ENCODE measurements at regions not wholly inside any gene's neighbourhood (a gene's known extent, or its start where the extent isn't known, plus 50 kb on each side); places are given as distances from the start of the nearest gene placed in this dataset.

DNA sequence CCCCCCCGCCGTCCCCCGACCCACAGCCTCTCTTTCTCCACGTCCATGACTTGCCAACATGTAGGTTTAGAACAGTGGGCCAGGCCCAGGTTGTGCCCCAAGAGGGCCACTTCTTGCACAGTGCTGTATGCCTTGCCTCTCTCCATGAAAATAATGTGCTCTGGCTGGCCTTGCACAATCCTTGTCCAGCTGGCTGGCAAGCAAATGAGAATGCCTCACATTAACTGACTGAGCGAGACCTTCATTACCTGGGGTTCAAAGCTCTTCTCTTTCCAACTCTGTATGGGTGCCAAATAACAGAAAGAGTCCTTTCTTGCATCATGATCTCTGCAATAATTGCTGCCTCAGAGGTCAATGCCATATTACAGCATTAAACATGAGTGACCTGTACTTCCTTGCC lies 416.6 kb downstream of the FGF13 start:
- no peak for DNase-seq

DNA sequence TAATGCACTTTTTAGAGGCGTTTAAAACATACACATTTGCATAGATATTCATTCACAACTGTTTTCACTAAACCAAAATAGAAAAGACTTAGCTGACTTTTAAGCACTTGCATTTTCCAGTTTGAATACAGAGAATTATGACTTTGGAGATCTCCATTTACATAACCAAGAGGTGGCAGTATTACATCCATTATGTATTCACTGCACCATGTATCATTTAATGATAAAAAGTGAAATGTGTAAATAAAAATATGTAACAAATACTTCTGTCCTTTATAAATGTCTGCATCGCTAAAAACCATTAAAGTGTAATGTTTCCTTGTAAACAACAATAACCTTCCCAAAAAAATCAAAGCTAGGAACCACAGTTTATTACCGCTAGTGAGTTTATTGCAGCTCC lies 413.2 kb downstream of the FGF13 start:
- no peak for DNase-seq

DNA sequence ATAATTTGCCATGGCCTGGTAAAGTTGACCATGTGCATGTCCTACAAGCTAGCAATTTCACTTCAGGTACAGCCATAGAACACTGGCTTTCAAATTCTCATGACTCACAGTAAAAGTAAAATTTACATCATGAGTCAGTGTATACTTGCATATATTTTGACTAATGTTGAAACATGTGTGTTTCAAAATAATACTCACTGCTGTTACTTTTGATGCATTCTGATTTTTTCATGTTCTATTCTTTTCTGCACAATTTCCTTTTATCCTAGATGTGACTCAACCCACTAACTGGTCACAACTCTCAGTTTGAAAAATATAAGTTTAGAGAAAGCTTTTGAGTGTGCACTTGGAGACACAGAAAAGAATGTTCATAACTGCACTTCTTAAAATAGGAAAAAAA lies 365.7 kb downstream of the FGF13 start:
- DNase-seq: no peak

DNA sequence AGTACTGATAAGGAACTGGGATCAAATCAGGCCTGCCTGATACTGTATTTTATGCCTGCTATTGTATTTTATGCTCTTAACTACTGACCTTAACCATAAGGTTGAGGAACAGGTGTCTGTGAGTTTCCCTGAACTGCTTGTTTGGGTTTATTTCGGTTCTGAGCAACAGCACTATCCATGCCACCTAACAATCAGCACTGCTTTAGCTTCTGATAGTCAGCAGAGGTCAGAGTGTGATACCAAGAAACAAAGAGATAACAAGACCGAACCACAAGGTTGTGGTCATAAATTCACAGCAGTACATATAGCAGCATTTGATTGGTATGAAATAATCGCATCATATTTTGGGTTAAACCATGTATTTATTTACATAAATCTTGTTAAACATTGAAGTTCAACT lies 362.2 kb downstream of the FGF13 start:
- no peak for DNase-seq

DNA sequence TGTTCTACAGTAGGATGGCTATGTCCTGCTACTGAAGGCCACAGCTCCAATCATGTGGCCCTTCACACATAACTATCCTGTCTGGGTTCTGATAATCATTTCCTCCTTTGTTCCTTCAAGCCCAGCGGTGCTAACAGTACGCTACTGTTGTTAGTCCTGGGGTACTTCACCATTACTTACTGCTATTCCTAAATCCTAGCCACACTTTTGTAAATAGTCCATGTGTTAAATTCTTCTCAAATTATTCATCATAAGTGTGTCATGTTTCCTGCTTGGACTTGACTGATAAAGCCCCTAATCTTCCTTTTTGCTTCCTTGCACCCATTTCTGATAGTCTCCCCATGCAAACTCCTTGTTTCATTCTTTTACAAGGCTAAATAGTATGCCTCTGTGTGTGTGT lies 332.6 kb downstream of the FGF13 start:
- no peak for DNase-seq

DNA sequence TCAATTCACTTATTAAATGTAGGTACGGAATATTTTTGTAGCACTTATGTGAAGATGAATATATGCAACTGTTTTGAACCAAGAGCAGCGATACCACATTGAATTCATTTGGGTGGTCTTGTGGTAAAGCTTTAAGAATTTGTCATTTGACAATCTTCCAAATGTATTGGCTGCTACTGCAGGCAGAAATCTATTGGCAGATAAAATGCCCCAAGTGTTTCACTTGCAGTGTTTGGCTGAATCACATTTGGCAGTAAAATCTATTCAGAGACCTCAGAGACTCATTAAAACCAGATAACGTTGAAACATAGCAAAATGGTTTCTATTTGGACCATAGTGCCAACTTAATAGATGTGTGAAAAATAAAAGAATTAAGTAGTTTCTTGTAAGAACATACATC lies 303.4 kb downstream of the FGF13 start:
- no peak for DNase-seq

DNA sequence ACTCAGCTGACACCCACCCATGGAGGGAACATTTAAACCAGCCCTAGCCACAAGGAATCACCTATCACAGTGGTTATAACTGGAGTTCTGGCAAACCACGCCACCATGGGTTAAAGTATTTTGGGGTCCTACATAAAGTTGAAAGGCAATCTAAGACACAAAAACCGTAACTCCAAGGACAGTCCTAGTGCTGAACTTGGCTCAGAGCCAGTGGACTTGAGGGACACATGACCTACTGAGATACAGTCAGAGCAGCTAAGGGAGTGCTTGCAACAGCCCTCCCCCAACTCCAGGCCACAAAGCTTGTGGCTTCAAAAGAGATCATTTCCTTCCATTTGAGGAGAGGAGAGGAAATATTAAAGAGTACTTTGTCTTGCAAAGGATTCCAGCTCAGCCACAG lies 300.5 kb downstream of the FGF13 start:
- DNase-seq: no peak

Data from DMS153 (cell line).